HCT116 (cell line): ENCODE measurements at regions not wholly inside any gene's neighbourhood (a gene's known extent, or its start where the extent isn't known, plus 50 kb on each side); places are given as distances from the start of the nearest gene placed in this dataset.

ENCODE experiments used
- CTCF ChIP-seq, 3 experiments: fragments of 200-600 bp in 1 of 3; sonication (generic) in 1 of 3; IDR thresholded peaks in 2 of 3; conservative IDR thresholded peaks in 1 of 3; 2 replicates each; pipeline ENCODE4 v1.5.1; 2012 to 2017; ENCODE audit warnings: low read depth in 2 of 3, low read length in 2 of 3, antibody characterized with exemption in 1 of 3, borderline replicate concordance in 1 of 3, control low read depth in 1 of 3, mild to moderate bottlenecking in 1 of 3, mixed read lengths in 1 of 3, mixed run types in 1 of 3, moderate library complexity in 1 of 3; ENCODE audit not compliant: insufficient read depth in 1 of 3
- ELF1 ChIP-seq: IDR thresholded peaks from 2 replicates; pipeline ENCODE4 v1.6.1; 2012; ENCODE audit warnings: low read depth, borderline replicate concordance
- POLR2A ChIP-seq: IDR thresholded peaks from 2 replicates; pipeline ENCODE4 v1.7.0; 2011; ENCODE audit warnings: borderline replicate concordance; ENCODE audit not compliant: insufficient read depth, insufficient read length; ENCODE audit errors: extremely low read depth
- POLR2AphosphoS5 ChIP-seq: IDR thresholded peaks from 2 replicates; pipeline ENCODE4 v1.6.1; 2011; ENCODE audit warnings: mild to moderate bottlenecking, low read depth, low read length, moderate library complexity
- TCF7L2 ChIP-seq: IDR thresholded peaks from 2 replicates; pipeline ENCODE4 v1.7.0; 2011; ENCODE audit warnings: borderline replicate concordance, inconsistent platforms; ENCODE audit not compliant: insufficient read depth, insufficient read length; ENCODE audit errors: extremely low read depth
- ZNF274 ChIP-seq: fragments of 200-500 bp; sonication (Bioruptor generic); IDR thresholded peaks from 2 replicates; pipeline ENCODE4 v1.6.1; 2014; ENCODE audit warnings: mild to moderate bottlenecking, low read depth, low read length, inconsistent platforms
- TF ChIP-seq, protein P1 (sequence below): IDR thresholded peaks from 2 replicates; pipeline ENCODE4 v1.6.1; 2012

DNA sequence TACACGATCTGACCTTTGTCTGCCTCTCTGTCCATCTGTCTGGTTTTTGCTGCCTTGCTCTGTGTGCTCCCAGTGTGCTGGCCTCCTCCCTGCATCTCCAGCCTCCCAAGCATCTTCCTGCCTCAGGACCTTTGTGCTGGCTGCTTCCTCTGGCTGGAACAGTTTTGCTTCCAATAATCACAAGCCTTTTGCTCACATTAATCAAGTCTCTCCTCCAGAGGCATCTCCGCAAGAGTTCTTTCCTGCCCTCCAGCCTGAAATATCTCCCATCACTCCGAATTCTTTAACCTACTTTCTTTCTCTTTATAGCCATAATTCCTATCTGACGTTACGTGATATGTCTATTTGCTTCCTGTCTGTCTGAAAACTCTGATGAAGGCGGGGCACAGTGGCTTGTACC, 267.1 kb downstream of the ABCC12 start:
- TF ChIP-seq, protein P1, sequence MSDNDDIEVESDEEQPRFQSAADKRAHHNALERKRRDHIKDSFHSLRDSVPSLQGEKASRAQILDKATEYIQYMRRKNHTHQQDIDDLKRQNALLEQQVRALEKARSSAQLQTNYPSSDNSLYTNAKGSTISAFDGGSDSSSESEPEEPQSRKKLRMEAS = no peak
- TF ChIP-seq CTCF (IDR thresholded peaks at IDR 0.05 in 2 of 3, conservative IDR thresholded peaks at IDR 0.05 in 1 of 3; ENCODE audit: borderline replicate concordance in 1 of 3, insufficient read depth in 1 of 3, low read depth in 2 of 3, low read length in 2 of 3) (no peak), TCF7L2 (no peak), POLR2A (no peak), ZNF274 (no peak), POLR2AphosphoS5 (no peak), ELF1 (no peak)
